SK-N-SH treated with all-trans-retinoic acid at 6 μM for 48 hours (cell line): ENCODE measurements at regions not wholly inside any gene's neighbourhood (a gene's known extent, or its start where the extent isn't known, plus 50 kb on each side); places are given as distances from the start of the nearest gene placed in this dataset.

ENCODE experiments used
- ATAC-seq: fragments of 200-7000 bp; cut with Tn5 transposase; 3 replicates; pipeline ENCODE4 v1.9.1; 2020; ENCODE audit warnings: mild to moderate bottlenecking, moderate library complexity
- ARNTL ChIP-seq: fragments of 450-650 bp; formaldehyde crosslinking; IDR thresholded peaks from 2 replicates; pipeline ENCODE4 v1.5.0; 2020; ENCODE audit warnings: low read depth, mild to moderate bottlenecking, moderate library complexity, borderline replicate concordance
- BACH2 ChIP-seq: fragments of 250-450 bp; sonication (Bioruptor Pico); IDR thresholded peaks from 2 replicates; pipeline ENCODE4 v1.9.0; 2021; ENCODE audit warnings: mild to moderate bottlenecking, borderline replicate concordance
- CSDC2 ChIP-seq: fragments of 250-450 bp; sonication (Bioruptor Pico); IDR thresholded peaks from 2 replicates; pipeline ENCODE4 v1.5.0; 2020; ENCODE audit warnings: mild to moderate bottlenecking, moderate library complexity
- GLIS3 ChIP-seq: fragments of 250-450 bp; sonication (Bioruptor Pico); IDR thresholded peaks from 2 replicates; pipeline ENCODE4 v1.5.0; 2020; ENCODE audit warnings: mild to moderate bottlenecking, moderate library complexity
- ISL1 ChIP-seq: fragments of 250-450 bp; sonication (Bioruptor Pico); IDR thresholded peaks from 2 replicates; pipeline ENCODE4 v2.1.2; 2022; ENCODE audit warnings: mild to moderate bottlenecking, moderate library complexity
- OSR1 ChIP-seq: fragments of 250-450 bp; sonication (Bioruptor Pico); IDR thresholded peaks from 2 replicates; pipeline ENCODE4 v1.8.0; 2022; ENCODE audit warnings: moderate library complexity, mild to moderate bottlenecking, inconsistent platforms
- PPARA ChIP-seq: fragments of 250-450 bp; sonication (Bioruptor Pico); IDR thresholded peaks from 2 replicates; pipeline ENCODE4 v1.5.0; 2020; ENCODE audit warnings: mild to moderate bottlenecking, borderline replicate concordance
- RARB ChIP-seq: fragments of 250-450 bp; sonication (Bioruptor Pico); IDR thresholded peaks from 2 replicates; pipeline ENCODE4 v1.8.0; 2021; ENCODE audit warnings: mild to moderate bottlenecking, moderate library complexity
- SNAI2 ChIP-seq: fragments of 250-450 bp; sonication (Bioruptor Pico); IDR thresholded peaks from 2 replicates; pipeline ENCODE4 v1.5.0; 2020; ENCODE audit warnings: mild to moderate bottlenecking, moderate library complexity
- TCF4 ChIP-seq: fragments of 250-450 bp; sonication (Bioruptor Pico); IDR thresholded peaks from 2 replicates; pipeline ENCODE4 v1.8.0; 2021; ENCODE audit warnings: mild to moderate bottlenecking, moderate library complexity, borderline replicate concordance
- TOX ChIP-seq: fragments of 250-450 bp; sonication (Bioruptor Pico); IDR thresholded peaks from 2 replicates; pipeline ENCODE4 v1.8.0; 2021; ENCODE audit warnings: mild to moderate bottlenecking, moderate library complexity, borderline replicate concordance
- ZC3H10 ChIP-seq: fragments of 250-450 bp; sonication (Bioruptor Pico); IDR thresholded peaks from 2 replicates; pipeline ENCODE4 v1.5.1; 2021; ENCODE audit warnings: mild to moderate bottlenecking, moderate library complexity
- ZFP3 ChIP-seq: fragments of 250-450 bp; sonication (Bioruptor Pico); IDR thresholded peaks from 2 replicates; pipeline ENCODE4 v1.5.0; 2020; ENCODE audit warnings: mild to moderate bottlenecking, moderate library complexity
- ZFP30 ChIP-seq: fragments of 450-650 bp; formaldehyde crosslinking; IDR thresholded peaks from 2 replicates; pipeline ENCODE4 v1.5.0; 2022; ENCODE audit warnings: mild to moderate bottlenecking, moderate library complexity
- ZNF8 ChIP-seq: fragments of 450-650 bp; formaldehyde crosslinking; IDR thresholded peaks from 2 replicates; pipeline ENCODE4 v1.5.0; 2020; ENCODE audit warnings: mild to moderate bottlenecking, moderate library complexity
- TF ChIP-seq, protein P1 (sequence below): fragments of 250-450 bp; sonication (Bioruptor Pico); IDR thresholded peaks from 2 replicates; pipeline ENCODE4 v1.8.0; 2021; ENCODE audit warnings: low read depth, mild to moderate bottlenecking, moderate library complexity, borderline replicate concordance
- TF ChIP-seq, protein P2 (sequence below): fragments of 250-450 bp; sonication (Bioruptor Pico); IDR thresholded peaks from 2 replicates; pipeline ENCODE4 v1.5.0; 2020; ENCODE audit warnings: mild to moderate bottlenecking, moderate library complexity

DNA sequence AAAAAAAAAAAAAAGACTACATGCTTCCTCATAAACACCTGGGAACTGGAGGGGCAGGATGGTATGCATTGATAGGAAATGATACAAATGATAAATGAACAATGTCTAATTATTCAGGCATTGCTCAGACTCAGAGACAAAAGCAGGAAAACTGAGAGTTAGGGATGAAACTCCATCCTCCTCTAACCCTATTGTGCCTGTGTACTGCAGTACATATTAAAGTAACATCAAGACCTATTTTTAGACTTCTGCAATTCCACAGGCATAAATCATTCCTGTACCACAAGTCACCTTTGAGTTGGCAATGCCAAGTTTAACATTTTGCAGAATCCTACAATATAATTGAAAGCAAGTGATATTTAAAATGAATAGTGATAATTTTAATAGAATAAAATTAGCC is 156.5 kb upstream of the USP15 start:
- ATAC-seq, result no peak
- TF ChIP-seq ZNF8 (CRISPR knock-in tag) (no peak), ZFP3 (CRISPR knock-in tag) (no peak)
- TF ChIP-seq, protein P1, sequence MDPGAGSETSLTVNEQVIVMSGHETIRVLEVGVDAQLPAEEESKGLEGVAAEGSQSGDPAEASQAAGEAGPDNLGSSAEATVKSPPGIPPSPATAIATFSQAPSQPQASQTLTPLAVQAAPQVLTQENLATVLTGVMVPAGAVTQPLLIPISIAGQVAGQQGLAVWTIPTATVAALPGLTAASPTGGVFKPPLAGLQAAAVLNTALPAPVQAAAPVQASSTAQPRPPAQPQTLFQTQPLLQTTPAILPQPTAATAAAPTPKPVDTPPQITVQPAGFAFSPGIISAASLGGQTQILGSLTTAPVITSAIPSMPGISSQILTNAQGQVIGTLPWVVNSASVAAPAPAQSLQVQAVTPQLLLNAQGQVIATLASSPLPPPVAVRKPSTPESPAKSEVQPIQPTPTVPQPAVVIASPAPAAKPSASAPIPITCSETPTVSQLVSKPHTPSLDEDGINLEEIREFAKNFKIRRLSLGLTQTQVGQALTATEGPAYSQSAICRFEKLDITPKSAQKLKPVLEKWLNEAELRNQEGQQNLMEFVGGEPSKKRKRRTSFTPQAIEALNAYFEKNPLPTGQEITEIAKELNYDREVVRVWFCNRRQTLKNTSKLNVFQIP (CRISPR knock-in tag), result no peak
- TF ChIP-seq, protein P2, sequence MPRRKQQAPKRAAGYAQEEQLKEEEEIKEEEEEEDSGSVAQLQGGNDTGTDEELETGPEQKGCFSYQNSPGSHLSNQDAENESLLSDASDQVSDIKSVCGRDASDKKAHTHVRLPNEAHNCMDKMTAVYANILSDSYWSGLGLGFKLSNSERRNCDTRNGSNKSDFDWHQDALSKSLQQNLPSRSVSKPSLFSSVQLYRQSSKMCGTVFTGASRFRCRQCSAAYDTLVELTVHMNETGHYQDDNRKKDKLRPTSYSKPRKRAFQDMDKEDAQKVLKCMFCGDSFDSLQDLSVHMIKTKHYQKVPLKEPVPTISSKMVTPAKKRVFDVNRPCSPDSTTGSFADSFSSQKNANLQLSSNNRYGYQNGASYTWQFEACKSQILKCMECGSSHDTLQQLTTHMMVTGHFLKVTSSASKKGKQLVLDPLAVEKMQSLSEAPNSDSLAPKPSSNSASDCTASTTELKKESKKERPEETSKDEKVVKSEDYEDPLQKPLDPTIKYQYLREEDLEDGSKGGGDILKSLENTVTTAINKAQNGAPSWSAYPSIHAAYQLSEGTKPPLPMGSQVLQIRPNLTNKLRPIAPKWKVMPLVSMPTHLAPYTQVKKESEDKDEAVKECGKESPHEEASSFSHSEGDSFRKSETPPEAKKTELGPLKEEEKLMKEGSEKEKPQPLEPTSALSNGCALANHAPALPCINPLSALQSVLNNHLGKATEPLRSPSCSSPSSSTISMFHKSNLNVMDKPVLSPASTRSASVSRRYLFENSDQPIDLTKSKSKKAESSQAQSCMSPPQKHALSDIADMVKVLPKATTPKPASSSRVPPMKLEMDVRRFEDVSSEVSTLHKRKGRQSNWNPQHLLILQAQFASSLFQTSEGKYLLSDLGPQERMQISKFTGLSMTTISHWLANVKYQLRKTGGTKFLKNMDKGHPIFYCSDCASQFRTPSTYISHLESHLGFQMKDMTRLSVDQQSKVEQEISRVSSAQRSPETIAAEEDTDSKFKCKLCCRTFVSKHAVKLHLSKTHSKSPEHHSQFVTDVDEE, result no peak

DNA sequence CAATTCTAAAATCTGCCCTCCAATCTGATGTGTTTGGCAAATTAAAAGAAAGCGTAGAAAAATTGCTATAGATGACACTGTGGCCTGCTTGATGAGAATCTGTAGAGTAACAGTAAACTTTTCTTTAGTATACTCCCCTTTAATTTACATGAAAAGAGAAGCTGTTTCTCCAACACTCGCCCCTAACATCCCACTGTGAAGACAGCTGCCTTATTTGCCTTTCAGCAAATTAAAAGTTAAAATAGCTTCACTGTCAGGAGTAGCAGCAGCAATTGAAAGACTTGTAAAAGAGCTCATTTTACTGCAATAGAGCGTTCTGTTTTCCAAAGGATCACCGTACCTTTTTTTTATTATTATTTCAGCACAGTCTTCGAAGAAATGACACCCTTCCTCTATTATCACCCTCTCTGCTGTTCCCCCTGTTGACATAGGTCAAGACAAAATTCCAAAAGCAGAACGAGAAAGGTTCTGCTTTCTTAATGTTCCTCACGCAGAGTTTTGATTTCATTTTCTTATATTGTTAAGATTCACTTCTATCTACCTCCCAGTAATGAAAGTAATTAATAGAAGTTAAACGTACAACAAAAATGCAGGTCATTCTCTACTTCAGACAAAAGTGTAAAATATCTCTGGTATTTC is 153.5 kb upstream of the USP15 start:
- no peak for ATAC-seq
- no peak for TF ChIP-seq TCF4 (CRISPR knock-in tag)
- TF ChIP-seq ZFP30 (CRISPR knock-in tag), result no peak
- TF ChIP-seq RARB (CRISPR knock-in tag), result no peak
- TF ChIP-seq PPARA, result no peak
- no peak for TF ChIP-seq SNAI2 (CRISPR knock-in tag)
- TF ChIP-seq GLIS3 (CRISPR knock-in tag), result no peak
- no peak for TF ChIP-seq TOX (CRISPR knock-in tag)
- TF ChIP-seq BACH2 (CRISPR knock-in tag), result no peak
- TF ChIP-seq CSDC2 (CRISPR knock-in tag), result no peak

DNA sequence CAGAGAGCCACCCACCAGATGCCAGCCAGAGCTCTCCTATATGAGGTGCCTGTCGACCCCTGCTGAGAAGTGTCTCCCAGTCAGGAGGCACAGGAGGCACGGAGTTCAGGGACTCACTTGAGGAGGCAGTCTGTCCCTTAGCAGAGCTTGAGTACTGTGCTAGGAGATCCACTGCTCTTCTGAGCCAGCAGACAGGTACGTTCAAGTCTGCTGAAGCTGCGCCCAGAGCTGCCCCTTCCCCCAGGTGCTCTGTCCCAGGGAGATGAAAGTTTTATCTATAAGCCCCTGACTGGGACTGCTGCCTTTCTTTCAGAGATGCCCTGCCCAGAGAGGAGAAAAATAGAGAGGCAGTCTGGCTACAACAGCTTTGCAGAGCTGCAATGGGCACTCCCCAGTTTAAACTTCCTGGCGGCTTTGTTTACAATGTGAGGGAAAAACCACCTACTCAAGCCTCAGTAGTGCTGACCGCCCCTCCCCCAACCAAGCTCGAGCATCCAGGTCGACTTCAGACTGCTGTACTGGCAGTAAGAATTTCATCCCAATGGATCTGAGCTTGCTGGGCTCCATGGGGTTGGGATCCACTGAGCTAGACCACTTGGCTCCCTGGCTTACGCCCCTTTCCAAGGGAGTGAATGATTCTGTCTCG is 146.7 kb upstream of the USP15 start:
- no peak for ATAC-seq
- TF ChIP-seq, protein P2, result no peak
- TF ChIP-seq, all 23 proteins: peak for 0

DNA sequence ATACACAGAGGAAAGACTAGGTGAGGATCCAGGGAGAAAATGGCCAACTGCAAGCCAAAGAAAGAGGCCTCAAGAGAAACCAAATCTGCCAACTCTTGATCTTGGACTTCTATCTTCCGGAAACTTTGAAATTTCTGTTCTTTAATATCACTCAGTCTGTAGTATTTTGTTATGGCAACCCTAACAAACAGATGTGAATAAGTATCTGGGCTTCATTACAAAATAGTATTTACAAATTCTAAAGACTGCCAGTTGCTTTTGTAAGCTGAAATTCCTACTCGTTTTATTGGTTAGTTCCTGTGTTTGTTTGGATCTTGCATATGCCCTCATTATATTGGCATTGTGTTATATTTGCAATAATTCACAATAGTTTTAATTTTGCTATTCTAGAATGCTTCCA is 143.2 kb upstream of the USP15 start:
- no peak for ATAC-seq
- TF ChIP-seq ISL1 (CRISPR knock-in tag) (no peak), TOX (CRISPR knock-in tag) (no peak), ZC3H10 (CRISPR knock-in tag) (no peak), CSDC2 (CRISPR knock-in tag) (no peak), BACH2 (CRISPR knock-in tag) (no peak), TCF4 (CRISPR knock-in tag) (no peak), OSR1 (CRISPR knock-in tag) (no peak)

DNA sequence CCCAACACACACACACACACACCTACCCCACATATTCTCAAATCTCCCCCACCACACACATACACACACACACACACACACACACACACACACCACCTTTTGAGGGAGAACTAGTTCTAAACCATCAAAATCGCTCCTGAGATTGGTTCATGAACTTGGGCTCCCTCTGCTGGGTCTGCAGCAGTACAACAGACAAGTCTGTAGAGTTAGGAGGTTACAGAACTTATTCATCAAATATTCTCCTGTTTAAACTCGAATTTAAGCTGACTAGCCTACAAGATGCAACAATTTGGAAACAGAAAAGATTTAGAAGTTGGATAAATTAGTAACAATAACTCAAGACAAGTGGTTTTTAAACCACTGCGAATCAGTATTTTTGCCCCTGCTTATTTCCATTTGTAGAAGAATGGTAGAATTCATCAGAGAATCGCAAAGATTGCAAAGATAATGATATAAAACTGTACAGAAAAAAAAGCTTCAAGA is 136.4 kb upstream of the USP15 start:
- peak; percentile 87 for ATAC-seq
- TF ChIP-seq OSR1 (CRISPR knock-in tag) (no peak), TCF4 (CRISPR knock-in tag) (no peak), PPARA (no peak), ARNTL (CRISPR knock-in tag) (no peak), TOX (CRISPR knock-in tag) (no peak)
